Left forelimb (tissue), 1 donor: ENCODE measurements at regions not wholly inside any gene's neighbourhood (a gene's known extent, or its start where the extent isn't known, plus 50 kb on each side); places are given as distances from the start of the nearest gene placed in this dataset.

Experiments used
- DNase-seq: peaks from one replicate; pipeline ENCODE4 v3.0.0-alpha.2; 2018; ENCODE audit warnings: low spot score

DNA sequence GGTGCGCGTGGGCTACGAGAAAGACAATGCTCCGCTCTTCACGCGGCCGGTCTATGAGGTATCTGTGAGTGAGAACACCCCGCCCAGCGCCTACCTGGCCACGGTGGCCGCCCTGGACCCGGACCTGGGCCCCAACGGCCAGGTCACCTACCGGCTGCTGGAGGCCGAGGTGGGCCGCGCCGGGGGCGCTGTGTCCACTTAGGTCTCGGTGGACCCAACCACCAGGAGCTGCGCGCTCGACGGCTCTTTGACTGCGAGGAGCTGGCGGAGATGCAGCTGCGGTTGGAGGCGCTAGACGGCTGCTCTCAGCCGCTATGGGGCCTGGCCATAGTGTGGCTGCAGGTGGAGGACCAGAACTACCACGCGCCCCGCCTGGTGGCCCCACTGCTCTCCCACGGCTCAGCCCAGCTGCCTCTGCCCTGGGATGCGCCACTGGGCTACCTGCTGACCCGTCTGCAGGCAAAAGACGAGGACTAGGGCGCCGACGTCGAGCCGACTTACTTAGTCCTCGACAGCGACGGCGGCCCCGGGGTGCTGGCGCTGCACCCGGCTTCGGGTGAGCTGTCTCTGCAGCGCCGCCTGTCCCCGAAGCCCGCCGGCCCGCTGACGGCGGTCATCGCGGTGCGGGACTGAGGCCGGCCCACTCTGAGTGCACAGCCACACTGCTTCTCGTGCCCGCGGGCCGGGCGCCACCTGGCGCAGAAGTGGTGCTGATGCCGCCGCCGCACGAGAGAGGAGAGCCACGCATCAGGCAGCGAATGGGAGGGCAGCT lies 173.0 kb downstream of the OLFM4 start:
- no peak for DNase-seq

DNA sequence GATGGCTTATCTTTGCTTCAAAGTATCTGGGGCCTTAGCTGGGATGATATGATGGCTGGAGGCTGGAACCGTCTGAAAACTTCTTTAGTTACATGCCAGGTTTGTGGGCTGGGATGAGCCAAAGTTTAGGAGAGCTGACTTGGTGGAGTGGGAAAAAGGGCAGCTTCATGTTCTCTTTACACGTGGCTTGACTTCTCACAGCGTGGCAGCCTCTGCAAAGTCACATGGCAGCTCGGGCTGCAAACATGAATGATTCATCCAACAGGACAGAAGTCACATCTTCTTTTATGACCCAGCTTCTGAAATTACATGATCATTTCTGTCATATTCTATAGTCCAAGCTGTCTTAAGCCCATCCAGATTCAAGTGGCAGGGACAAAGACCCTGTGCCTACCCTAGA lies 176.0 kb downstream of the OLFM4 start:
- DNase-seq: no peak

DNA sequence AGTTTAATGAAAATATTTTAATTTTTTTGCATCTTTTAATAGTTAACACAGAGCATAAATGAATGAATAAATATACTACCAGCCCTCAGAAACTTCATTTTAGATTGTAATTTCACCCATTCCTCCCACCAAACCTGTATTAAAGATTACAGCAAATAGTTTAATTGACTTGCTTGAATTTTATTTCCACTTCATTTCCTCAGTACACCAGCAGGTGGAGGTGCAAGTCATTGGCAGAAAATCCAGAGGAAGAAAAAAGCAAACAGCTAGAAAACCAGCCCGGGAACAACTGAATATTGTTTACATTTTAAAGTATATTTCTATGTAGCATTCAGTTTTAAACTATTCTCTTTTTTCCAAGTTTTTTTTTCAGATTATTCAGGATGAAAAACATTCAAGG lies 177.8 kb downstream of the OLFM4 start:
- DNase-seq: no peak

DNA sequence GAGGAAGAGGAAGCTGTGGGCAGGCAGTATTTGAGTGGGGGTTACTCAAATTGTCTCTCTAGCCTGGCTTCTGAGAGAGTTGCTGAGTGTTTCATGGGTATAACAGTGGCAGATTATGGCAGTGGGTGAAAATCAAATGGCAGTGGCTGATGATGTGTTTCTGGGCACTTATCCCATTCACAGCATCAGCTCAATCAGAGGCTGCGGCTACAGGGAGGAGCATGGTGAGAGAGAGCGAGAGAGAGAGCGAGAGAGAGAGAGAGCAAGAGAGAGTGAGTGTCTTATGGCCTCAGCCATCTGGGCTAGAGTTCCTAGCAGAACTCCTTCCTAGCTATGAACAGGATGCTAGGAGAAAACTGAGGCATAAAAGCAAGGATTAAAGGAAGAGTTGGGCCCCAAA lies 178.9 kb downstream of the OLFM4 start:
- no peak for DNase-seq

DNA sequence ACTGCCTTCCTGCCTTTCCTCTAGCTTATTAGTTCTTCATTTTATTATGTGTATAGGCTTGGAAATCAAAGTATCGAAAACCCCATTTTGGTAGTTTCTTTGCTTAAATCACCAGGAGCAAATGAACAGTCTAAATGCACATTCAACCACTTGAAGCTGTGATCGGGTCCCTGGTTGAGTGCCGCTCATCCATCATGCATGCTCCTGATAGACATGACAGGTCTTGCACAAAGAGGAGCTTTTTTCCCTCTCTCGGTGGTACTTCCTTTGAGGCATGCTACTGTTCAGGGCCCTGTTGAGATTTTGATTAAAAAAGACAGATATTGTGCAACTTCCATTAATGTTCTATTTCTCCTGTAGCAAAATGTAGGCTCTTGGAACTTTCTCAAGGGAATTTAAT lies 185.8 kb downstream of the OLFM4 start:
- DNase-seq: no peak

DNA sequence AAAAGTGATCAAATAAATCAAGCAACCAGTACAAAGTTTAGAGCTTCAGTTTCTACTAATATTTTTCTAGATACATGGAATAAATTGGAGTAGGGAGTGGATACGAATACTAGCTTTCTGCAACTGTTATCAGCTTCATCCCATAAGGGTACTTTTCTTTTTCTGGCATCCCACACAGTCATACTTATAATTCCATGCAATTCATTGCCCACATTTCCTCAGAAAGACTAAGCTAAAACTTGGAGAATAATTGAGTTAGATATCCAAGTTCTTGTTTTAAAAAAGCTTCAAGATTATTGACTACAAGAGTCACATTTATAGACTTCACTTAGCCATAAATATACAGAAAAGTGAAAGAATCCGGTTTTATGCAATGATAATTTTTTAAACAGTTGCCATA lies 186.9 kb downstream of the OLFM4 start:
- DNase-seq: no peak

DNA sequence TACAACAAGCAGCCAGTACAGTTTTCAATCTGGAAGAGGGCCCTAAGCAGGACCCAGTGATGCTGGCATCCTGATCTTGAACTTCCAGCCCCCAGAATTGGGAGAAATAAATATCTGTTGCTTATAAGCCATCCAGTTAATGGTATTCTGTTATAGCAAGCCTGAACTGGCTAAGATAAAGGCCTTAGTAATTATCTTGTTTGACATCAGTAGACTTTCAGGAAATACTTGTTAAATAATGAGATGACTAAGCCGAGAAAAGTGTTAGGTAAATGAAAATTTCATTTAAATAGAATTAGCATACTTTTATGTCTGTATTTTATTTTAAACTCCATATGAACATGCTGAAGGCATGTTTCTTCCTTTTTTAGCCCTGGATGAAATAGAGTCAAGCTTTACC lies 188.2 kb downstream of the OLFM4 start:
- DNase-seq: no peak

DNA sequence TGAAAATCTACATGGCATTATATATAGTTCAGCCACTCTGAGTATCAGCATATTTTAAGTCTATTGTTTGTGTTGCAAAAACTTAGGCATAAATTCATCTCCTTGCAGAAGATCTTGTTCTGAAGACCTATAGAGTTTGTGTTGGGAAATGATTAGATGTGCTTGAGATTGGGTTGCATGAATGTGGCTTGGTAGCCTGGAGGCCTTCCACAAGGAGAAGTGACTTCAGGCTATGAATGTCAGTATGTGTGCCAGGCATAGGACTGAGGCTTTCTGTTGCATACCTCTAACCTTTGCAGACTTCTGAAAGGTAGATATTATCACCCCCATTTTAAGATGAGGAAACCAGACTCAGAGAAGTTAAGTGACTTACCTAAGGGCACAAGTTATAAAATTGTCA lies 188.6 kb downstream of the OLFM4 start:
- DNase-seq: no peak

DNA sequence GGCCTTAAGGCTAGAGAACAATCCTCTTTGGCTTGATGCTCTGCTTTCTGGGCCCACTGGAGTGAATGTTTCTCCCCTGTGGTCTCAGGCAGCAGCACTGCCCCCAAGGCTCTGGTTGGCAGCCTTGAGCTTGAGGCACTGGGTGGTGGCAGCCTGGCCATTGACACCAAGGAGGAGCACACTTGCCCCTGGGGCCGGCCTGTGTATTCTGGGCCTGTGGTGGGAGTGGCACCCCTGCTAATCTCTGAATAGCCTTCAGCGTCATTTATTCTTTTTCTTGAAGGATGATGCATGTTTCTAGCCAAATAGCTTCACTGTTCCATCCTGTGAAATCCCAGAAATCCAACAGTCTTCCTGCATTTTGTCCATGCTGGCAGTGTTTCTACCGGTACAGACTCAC lies 191.4 kb downstream of the OLFM4 start:
- no peak for DNase-seq

DNA sequence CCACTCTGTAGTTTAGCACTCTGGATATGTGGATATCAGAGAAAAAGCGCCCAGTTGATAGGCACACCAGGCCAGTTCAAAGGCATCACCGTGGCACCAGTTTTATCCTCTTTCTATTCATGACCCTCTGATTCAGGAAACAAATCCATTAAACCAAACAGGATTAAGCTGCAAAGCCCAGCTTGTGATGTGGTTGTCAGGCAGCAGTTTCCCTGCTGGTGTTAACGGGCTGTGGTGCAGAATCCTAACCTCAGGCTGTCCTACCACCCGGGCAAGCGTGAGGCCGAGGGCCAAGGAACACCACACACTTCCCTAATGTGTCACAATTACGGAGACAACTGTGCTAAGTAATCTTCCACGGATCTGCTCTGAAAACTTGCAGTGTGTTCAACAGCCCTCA lies 209.1 kb downstream of the OLFM4 start:
- no peak for DNase-seq

DNA sequence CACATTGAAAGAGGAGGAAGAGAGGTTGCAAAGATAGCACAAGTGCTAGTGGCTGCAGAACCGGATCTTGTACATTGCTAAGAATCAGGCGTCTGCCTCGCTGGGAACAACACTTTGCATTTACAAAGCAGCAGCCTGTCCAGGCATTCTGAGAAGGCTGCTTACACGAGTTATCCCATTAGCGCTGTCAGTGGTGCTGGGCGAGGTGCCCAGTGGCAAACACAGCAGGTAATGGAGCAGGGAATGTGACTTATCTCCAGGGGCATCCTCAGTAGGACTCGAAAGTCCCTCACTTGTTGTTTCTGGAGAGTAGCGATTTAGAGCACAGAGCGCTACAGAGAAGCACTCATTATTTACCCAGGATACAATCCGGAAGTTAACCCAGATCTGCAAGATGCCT lies 209.6 kb downstream of the OLFM4 start:
- DNase-seq: no peak

DNA sequence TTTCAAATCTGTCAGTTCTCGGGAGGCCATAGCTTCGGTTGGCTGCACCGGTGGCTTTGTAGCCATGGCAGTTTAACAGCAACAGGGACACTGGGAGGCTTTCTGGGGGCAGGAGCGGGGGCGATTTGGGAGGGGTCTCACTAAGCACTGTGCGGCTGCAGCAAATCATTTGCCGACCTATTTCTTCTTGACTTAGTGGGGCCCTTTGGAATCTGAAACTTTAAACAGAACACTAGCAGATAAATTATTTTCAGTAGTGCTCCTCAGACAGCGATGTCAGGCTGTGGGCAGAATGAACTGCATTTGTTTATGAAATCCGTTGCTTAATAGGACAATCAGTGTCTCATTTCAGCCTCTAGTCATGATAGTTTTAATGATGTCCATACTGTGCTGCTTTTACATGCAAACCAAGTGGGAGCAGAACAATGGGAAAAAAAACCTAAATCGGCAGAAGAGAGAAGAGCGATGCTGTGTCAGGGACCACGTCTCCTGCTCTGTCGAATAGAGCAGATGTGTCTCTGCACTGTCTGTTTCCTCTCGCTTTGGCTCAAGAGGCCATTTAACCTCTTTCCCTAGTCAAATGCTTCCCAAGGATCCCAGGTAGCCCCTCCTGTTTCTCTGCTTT lies 211.9 kb downstream of the OLFM4 start:
- no peak for DNase-seq

DNA sequence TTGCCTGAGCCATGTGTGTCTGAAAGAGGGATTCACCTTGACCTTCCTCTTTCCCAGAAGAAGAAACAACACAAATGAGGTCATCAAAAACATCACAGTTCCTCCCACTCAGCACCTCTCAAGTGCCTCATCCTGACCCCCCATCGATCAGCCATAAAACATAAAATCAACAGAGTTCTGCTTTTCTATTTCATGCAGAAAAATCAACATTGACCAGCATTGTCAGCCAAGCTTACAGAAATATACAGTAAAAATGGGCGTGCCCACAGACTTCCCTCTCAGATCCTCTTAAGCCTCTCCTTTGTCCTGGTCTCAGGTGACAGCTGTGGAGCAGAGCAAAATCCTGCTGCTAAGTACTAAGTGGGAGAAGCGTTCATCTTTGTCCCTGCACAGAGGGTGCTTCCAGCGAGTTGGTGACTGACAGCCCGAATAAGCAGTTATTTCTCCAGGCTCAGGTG lies 213.3 kb downstream of the OLFM4 start:
- no peak for DNase-seq

DNA sequence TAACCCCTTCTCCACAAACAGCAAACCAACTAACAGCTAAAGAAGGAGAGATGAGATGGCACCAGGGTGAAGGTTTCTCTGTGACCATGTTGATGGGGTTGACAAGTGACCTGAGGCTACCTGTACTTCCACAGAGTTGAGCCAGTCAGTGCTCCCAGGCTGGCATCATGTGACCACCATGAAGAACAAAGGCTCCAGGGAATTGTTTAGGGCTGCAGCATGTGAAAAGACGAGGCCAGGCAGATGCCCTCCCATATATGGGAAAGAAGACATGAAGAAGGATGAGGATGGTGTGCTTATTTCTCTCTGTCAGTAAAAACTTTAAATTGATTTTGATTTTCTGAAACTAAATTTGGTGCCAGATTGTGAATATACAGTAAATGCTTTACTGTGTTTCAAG lies 220.6 kb downstream of the OLFM4 start:
- no peak for DNase-seq

DNA sequence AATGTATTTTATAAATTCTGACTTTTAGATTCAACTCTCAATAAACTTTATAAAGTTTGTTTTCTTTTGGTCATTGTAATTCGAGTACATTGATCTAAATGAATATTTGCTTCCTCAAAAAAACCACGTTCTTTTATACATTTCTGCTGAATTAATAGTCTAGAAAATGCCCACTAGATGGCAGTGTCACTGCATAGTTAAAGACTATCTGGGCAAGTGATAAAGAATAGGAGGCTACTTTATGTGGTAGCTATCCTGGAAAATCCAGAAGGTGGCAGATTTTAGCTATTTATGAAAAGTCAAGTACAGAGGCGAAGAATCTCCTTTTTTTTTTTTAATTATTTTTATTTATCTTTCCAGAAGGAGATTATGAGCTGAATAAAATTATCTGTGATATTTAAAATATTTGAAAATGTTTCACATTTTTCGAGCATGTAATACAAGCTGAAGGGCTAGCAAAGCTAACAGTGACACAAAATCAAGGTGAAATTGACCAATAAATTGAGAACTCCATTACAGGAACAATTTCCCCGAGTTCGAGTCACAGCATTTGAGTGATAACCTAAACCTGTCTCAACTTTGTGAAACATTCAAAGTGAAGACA lies 221.8 kb downstream of the OLFM4 start:
- DNase-seq: no peak

DNA sequence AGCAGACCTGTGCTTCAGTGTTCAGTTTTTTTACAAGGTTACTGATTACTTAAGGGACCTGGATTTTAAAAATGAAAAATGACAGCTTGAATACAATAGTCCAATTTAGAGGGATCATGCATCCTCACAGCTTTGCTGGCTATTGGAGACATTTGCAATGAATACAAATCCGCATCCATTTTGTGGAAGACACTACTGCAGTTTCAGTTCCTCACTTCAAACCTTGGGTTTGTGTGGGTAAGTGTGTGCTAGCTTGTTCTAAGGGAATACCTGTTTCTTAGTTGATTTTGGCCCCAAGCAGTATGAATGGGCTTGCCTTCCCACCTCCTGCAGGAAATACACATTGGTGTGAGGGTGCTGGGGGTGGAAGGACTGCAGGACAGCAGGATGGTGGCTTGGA lies 222.4 kb downstream of the OLFM4 start:
- DNase-seq: no peak

DNA sequence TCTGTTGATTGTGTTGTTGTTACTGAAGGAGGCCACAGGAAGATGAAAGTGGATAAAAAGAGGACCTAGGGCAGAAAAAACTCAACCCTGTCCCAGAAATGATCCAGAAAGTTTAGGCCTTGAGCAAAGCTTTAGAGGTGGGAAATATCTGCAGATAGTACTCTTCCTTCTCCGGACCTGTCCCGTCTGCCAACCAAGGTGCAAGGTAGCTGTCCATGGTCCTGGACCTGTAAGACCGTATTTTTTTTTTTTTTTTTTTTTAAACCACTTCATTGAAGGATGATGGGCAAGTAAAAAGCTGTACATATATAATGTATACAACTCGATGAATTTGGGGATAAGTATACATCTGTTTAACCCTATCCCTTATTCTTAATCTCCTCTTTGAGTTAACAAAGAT lies 225.9 kb downstream of the OLFM4 start:
- DNase-seq: no peak

DNA sequence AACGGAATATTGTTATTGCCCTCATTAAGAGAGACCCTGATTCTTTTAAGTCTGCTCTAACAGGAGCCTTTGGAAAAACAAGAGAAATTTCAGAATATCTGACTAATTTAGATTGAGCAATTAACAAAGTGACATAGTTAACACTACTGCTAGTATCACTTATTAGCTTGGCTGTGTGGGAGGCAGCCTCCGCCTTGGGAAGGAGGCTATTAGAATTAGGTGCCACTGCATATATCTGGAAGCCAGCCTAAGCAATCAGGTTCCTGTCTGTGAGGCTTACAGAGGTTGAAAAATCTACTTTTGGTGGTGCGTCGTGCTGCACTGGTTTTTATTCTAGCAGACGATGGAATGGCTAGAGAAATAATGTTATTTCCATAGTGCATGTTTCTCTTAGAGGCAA lies 227.2 kb downstream of the OLFM4 start:
- no peak for DNase-seq

DNA sequence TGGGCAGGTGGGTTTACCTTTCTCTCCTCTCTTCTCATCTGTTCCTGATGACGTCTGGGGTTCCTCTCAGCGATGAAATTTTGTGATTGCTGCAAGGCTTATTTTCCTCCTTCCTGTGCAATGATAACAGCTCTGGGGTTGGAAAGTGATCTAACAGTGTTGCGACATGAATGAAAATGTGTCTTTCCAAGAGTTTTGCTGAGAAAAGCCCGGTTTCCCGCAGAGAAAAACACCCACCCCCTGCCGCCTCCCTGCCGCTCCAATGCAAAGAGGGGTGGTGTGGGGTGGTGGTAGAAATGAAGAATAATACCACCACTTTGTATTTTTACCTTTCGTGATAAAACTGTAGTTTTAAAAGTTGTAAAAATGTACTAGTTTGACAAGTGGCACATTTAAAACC lies 232.0 kb downstream of the OLFM4 start:
- DNase-seq: no peak

DNA sequence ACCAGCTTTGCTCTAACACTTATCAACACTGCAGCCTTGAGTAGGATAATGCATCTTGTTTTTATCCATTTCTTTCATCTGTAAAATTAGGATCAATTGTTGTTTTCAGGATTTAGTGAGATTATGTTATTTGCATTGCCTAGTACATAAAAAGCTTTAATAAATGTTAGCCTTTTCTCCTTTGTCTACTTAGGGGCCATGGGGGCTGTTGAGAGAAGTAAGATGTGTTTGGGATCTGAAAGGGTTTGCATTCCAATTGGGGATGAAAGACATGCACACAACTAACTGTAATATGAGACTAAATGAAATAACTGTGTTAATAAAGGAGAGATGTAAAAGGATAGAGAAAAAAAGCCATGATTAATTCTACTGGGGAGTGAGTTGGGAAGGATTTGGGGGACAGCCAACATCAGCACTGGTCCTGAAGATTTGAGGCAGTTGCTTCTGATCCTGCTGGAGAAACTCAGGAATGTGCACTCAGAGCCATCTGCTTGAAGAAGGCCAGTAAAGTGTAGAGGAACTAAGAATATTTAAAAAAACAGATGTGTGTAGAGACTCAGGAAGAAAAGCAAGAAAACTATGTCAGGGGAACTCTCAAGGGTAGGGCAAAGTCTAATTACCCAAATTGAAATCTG lies 236.3 kb downstream of the OLFM4 start:
- DNase-seq: no peak

DNA sequence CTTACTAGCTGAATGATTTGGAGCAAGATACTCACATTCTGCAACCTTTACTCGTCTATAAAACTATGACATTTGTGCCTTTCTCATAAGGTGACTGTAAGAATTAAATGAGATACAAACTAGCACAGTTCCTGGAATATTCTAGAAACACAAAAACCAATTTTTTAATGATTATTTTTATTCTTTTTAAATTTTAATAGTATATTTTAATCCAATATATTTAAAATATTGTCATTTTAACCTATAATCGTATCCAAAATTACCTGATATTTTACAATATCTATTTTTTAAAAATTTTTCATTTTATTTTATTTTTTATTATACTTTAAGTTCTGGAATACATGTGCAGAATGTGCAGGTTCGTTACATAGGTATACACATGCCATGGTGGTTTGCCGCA lies 238.1 kb downstream of the OLFM4 start:
- no peak for DNase-seq

DNA sequence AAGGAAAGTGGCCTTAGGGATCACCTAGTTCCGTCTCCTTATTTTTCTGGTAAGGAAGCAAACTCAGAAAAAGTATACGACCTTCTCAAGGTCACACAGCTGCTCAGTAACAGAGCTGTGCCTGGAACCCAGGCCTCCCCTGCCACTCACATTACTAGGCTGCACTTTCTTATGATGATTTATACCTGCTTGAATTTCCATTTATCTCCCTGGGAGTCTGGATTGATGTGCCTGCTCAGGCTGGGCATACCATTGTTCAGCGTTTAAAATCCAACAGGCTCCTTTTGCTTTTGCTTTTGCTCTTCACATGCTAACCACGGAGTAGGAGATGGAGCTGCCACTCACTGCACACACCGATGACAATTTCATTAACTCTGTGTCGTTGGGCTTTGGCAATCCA lies 241.0 kb downstream of the OLFM4 start:
- no peak for DNase-seq

DNA sequence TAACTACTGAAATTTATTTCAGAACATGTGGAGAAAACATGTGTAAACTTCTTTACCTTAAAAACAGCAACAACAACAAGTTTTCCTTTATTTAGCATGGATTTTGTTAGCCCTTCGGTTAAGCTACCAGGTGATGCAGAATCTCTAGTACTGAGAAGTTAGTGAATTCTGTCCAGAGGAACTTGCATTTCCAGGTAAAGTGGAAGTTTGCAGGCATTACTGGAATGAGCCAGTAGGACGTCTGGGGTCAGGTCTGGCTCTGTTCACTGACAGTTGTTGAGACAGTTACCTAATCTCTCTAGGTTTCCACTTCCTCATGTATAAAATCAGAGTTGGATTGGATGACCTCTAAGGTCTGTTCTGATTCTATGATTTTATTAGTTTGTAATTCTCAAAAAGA lies 244.3 kb downstream of the OLFM4 start:
- no peak for DNase-seq
